ENCODE measurements at regions not wholly inside any gene's neighbourhood (a gene's known extent, or its start where the extent isn't known, plus 50 kb on each side); places are given as distances from the start of the nearest gene placed in this dataset.

GRCh38 chr3:159139326-159139725, 337.5 kb downstream of the MFSD1 start:
- DNase-seq (ENCODE audit: low read depth): no peak
- TF ChIP-seq CTCF (conservative IDR thresholded peaks at IDR 0.05; ENCODE audit: control insufficient read depth, insufficient read depth, low read depth, low read length): no peak
- H3K4me3 ChIP-seq (ENCODE audit: control insufficient read depth, low read depth, low read length): no peak overlapping the region

- DNase-seq (ENCODE audit: low read depth): no peak
- H3K4me3 ChIP-seq (ENCODE audit: control insufficient read depth, low read depth, low read length): no peak overlapping the region
- TF ChIP-seq CTCF (conservative IDR thresholded peaks at IDR 0.05; ENCODE audit: control insufficient read depth, insufficient read depth, low read depth, low read length): no peak
These were observed 342.6 kb downstream of the MFSD1 start for GRCh38 chr3:159144472-159144871.

GRCh38 chr3:159144891-159145290, 343.0 kb downstream of the MFSD1 start:
- H3K4me3 ChIP-seq (ENCODE audit: control insufficient read depth, low read depth, low read length): no peak overlapping the region
- no peak for TF ChIP-seq CTCF (conservative IDR thresholded peaks at IDR 0.05; ENCODE audit: control insufficient read depth, insufficient read depth, low read depth, low read length)
- no peak for DNase-seq (ENCODE audit: low read depth)

DNA sequence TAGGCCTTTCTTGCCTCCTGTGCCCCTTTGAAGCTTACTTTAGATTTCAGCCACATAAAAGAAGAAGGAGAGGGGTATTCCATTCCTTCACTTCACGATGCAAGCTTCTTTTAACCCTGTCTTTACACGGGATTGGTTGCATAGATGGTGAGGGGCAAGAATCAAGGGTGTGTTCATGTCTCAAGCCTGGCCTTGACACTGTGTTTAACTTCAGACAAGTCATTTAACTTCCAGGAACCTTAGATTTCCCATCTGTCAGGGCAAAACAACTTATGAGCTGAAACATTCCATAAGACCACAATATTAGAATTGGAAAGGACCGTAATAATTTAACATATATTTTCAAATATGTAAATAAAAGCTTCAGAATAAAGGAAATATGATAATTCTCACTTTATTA, 344.5 kb downstream of the MFSD1 start:
- TF ChIP-seq CTCF (conservative IDR thresholded peaks at IDR 0.05; ENCODE audit: control insufficient read depth, insufficient read depth, low read depth, low read length): no peak
- no peak for DNase-seq (ENCODE audit: low read depth)
- no peak overlapping the region for H3K4me3 ChIP-seq (ENCODE audit: control insufficient read depth, low read depth, low read length)

- no peak for DNase-seq (ENCODE audit: low read depth)
- no peak for TF ChIP-seq CTCF (conservative IDR thresholded peaks at IDR 0.05; ENCODE audit: control insufficient read depth, insufficient read depth, low read depth, low read length)
- H3K4me3 ChIP-seq (ENCODE audit: control insufficient read depth, low read depth, low read length): no peak overlapping the region
These were observed 345.1 kb downstream of the MFSD1 start for GRCh38 chr3:159146856-159147435.

DNA sequence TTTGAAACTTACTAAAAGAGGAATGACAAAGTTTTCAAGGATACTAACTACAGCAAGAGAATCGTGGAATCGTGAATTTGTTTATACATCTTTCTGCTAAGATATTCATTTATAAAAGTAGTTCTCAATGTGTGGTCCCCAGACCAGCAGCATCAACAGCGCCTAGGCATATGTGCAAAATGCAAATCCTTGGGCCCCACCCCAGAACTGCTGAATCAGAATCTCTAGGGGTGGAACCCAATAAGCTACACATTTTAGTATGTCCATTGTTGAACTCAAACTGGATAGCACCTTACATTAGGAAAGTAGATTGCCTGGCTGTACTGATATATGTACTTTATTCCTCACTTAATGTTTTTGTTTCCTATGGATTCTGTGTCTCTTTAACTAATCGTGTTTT, 346.0 kb downstream of the MFSD1 start:
- no peak for TF ChIP-seq CTCF (conservative IDR thresholded peaks at IDR 0.05; ENCODE audit: control insufficient read depth, insufficient read depth, low read depth, low read length)
- DNase-seq (ENCODE audit: low read depth): no peak
- H3K4me3 ChIP-seq (ENCODE audit: control insufficient read depth, low read depth, low read length): no peak overlapping the region

GRCh38 chr3:159148466-159148865, 346.6 kb downstream of the MFSD1 start:
- DNase-seq (ENCODE audit: low read depth): no peak
- H3K4me3 ChIP-seq (ENCODE audit: control insufficient read depth, low read depth, low read length): no peak overlapping the region
- TF ChIP-seq CTCF (conservative IDR thresholded peaks at IDR 0.05; ENCODE audit: control insufficient read depth, insufficient read depth, low read depth, low read length): no peak

Measured in fibroblast of mammary gland (primary cell).